ENCODE measurements at regions not wholly inside any gene's neighbourhood (a gene's known extent, or its start where the extent isn't known, plus 50 kb on each side); places are given as distances from the start of the nearest gene placed in this dataset.
A peak's percentile ranks its signal among the peaks of the same experiment; 100 is the strongest.
"Not testable (repeated sequence)": the region's sequence is repeated elsewhere in the genome, so short reads cannot be mapped to it uniquely, and the experiment has no call there.

DNA sequence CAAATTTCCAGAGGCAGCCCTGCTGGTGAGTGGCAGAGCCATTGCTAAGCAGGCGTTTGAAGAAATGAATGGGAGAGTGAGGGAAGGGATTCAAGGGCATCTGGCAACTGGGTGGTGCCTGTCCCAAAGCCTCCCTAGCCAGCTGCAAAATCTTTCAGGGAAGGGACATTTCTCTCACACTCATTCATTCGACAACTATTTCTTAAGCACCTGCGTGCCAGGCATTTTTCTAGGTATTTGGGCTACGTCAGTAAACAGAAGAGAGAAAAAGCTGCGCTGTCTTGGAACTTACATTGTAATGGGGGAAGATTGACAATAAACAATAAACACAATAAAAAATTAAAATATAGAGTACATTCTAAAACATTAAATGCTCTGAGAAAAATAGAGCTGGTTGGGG is 301.9 kb upstream of the USP24 start:
- no peak for DNase-seq

DNA sequence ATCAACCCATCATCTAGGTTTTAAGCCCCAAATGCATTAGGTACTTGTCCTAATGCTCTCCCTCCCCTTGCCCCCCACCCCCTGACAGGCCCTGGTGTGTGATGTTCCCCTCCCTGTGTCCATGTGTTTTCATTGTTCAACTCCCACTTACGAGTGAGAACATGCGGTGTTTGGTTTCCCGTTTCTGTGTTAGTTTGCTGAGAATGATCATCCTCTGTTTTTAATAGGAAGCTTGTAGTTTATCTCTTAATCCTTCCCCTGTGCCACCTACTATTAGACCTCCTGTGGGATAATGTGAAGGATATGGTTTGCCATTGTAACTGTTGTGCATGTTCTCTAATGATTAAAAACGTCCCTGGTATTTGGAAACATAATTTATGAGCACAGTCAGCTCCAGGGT is 299.4 kb upstream of the USP24 start:
- DNase-seq: not testable (repeated sequence)

GRCh38 chr1:55512466-55512865 is 297.3 kb upstream of the USP24 start:
- no peak for DNase-seq

GRCh38 chr1:55507578-55507931 is 292.4 kb upstream of the USP24 start:
- no peak for DNase-seq

DNA sequence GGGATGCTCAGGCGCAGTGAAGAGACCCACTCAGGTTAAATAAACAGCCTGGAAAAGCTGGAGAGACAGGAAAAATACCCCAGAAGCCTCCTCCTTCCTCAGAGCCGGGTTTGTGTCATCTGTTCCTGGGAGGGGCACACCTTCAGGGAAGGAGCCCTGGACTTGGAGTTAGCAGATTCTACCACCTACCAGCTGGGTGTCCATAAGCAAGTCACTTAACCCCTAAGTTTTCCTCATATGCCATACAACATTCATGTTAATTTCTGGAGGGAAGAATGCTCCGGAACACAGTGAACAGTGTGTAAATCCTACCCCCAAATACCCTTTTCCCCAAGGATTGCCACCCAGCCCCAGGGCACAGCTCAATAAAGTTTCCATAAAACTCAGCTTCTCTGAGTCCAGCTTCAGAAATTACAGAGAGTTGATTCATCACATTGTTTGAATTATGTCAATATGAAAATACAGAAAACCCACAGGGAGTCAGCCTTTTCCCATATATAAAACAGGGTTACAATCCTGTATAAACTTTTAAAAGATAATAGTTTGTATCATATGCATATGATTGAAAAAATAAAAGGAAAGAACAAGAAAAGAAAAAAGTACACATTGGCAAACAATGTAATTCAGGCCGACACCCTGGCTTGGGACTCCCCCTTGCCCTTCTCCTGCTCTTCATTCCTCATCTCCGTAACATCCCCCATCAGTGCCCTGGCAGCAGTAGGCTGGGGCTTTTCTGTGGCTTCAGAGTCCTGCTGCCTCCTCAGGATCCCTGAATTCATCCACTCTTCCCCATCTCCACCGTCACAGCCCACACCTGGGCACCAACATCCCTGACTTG is 291.8 kb upstream of the USP24 start:
- DNase-seq: no peak

DNA sequence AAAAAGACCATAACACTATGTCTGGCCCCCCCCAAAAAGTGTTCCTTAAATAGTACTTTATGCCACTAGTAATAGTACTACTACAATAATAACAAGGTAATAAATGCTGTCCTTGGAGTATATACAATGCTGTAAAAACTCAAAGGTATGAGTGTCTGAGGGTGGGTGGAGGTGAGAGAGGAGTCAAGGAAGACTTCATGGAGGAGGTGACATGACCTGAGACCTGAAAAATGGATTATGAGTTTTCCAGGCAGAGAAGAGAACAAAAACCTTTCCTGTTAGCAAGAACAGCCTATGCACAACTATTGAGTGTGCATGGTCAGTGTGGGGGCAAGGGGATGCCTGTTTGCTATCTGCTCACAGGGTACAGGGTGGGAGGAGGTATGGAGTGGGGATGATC is 290.2 kb upstream of the USP24 start:
- DNase-seq: no peak

- DNase-seq: no peak
Measured at GRCh38 chr1:55504306-55504731, 289.2 kb upstream of the USP24 start.

DNA sequence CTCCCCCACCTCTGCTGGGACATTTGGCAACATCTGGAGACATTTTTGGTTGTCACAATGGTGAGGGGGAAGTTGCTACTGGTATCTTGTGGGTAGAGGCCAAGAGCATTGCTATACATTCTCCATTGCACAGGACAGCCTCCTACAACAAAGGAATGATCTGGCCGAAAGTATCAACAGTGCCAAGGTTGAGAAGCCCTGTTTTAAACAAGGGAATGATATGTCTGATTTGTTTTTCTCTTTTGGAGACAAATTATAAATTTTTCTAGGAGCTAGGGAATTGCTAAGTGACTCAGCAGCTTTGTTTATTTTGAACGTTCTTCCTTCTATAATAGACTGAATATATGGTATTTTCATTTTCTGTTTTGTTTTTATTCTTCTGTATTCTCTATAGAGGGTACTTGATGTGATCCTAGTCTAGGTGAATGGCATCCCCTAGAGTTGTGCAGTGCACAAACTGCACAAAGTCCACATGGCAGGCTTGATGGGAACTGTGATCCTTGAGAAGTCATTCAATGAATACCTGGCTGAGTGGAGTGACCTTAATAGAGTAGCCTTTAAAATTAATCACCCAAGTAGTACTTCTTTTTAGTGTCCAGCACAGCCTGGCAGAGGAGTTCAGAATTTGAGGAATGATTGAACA is 288.6 kb upstream of the USP24 start:
- DNase-seq: no peak

- no peak for DNase-seq
Measured at GRCh38 chr1:55500601-55501000, 285.4 kb upstream of the USP24 start.

GRCh38 chr1:55490547-55490946 is 275.4 kb upstream of the USP24 start:
- no peak for DNase-seq

- DNase-seq: no peak
Measured at GRCh38 chr1:55484173-55484572, 269.0 kb upstream of the USP24 start.

DNA sequence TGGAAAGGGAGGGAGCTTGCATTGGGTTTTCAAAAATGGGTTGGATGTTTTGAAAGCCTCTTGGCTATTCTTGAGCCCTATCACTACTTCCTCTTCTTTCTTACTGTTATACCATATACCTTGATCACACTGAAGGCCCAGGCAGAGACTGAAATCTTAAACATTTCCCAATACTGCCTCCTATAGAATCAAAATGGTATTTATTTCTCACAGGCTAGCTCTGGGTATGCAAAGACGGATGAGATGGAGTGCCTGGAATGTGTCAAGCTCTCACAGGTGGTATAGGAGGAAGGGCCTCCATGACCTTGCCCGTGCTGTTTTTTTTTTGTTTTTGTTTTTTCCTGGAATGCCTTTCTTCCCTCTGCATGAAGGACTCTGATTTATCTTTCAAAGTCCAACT is 268.4 kb upstream of the USP24 start:
- DNase-seq: no peak

GRCh38 chr1:55481634-55482033 is 266.5 kb upstream of the USP24 start:
- DNase-seq: no peak

- DNase-seq: no peak
Measured at GRCh38 chr1:55480029-55480795, 265.0 kb upstream of the USP24 start.

- DNase-seq: peak; percentile 39
Measured at GRCh38 chr1:55478742-55479141, 263.6 kb upstream of the USP24 start.

DNA sequence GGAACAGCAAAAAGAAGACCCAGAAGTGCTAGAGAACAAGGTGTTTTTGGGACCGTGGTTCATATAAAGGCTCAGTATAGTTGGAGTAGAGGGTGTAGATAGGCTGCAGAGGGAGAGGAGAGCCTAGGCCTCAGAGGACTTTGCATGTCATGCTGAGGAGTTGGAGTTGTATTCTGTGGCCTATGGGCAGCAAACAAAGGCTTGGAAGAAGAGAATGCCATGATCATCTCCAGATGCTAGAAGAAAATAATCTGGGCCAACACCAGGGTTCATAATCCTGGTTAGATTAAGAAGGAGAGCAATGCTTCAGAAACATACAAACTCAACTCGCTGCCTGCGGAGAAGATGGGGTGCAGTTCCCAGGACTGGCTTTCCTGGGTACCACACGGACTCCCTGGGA is 262.8 kb upstream of the USP24 start:
- DNase-seq: no peak

DNA sequence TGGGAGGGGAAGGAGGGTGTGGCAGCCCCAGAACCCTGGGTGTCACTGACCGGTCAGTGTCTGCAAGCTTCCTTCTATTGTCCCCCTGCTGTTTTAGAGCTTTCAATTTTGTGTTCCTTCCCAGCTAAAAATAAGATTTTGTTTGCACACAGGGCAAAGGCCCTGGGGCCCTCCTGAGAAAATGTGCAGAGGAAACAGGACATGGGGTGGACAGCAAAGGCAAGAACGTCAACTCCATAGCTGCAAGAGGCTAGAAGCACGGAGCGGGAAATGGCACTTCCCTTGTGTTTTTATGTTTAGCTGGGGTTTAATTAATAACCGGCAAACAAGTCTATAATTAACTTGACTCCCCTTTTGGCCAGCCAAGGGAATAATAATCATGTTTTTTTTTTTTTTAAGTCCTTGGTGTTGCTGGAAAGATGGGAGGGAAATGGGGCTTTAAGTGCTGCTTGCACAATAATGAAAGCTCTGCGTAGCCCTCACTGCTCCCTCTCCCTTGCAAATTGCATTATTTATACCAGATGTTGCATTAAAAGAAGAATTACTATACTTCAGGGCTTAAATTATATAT is 261.4 kb upstream of the USP24 start:
- no peak for DNase-seq

GRCh38 chr1:55474168-55474786 is 259.1 kb upstream of the USP24 start:
- no peak for DNase-seq

DNA sequence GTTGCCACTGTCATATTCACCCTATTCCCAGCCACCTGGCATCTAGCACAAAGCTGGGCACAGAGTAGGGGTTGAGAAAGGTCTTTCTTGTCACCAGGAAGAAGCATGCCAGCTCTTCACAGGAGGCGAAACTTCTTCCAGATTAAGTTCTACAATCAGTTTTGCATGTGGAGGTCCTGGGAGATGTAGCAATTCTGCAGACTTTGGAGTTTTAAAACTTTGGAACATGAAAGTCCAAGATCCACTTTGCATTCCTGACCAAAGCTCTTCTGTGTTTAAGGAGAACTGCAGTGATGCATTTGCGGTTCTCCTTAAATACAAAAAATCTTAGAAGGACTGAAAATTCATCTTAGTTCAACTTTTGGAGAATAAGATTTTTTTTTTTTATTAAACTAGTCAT is 258.5 kb upstream of the USP24 start:
- no peak for DNase-seq

- no peak for DNase-seq
Measured at GRCh38 chr1:55472784-55473183, 257.6 kb upstream of the USP24 start.

DNA sequence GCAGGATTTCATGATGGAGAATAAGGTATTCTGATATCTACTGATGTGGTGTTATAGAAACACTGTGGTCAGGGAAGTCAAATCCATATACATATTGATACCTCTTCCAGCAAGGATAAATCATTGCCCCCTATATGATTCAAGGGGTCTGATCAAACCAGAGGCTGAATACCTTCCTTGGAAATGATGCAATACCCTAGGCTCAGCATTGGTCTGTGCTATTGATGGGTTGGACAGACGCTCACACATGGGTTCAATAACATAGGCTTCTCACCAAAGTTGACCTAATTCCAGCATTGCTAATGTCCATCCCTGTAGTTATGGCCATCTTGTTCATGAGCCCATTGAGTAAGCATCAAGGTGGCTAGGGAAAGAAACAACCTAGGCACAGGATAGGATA is 257.0 kb upstream of the USP24 start:
- no peak for DNase-seq

GRCh38 chr1:55468142-55468795 is 253.1 kb upstream of the USP24 start:
- DNase-seq: no peak

DNA sequence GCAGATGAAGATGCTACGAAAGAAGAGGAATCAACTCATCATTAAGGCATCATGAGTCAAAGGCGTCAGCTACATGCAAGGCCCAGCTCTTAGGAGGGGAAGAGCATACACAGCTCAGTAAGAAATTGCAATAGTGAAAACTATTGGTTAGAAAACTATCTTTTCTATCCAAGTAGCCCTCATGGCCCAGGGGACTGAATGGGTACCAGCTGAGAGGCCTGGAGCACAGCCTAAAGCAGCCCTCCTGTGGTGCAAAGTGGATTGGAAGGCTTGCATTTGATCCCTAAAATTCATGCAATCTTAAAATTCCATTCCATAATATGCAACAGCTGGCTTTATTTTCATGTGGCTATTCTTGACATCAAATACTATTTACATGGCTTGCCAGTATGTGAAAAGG is 251.8 kb upstream of the USP24 start:
- no peak for DNase-seq

Data from SHP77 treated with DMSO at 0.1 percent for 48 hours (cell line).